WERI-Rb-1 (cell line): ENCODE measurements at regions not wholly inside any gene's neighbourhood (a gene's known extent, or its start where the extent isn't known, plus 50 kb on each side); places are given as distances from the start of the nearest gene placed in this dataset.

Source experiments
- DNase-seq: peaks from one replicate; pipeline ENCODE4 v3.0.0-alpha.2; 2020
- H3K27ac ChIP-seq: fragments of 250-450 bp; sonication (Bioruptor Pico); 2 replicates; pipeline ENCODE4 v1.5.1; 2020; ENCODE audit warnings: mild to moderate bottlenecking, moderate library complexity
- H3K27me3 ChIP-seq: fragments of 250-450 bp; sonication (Bioruptor Pico); 2 replicates; pipeline ENCODE4 v1.5.1; 2021; ENCODE audit warnings: mild to moderate bottlenecking, low read depth, moderate library complexity; ENCODE audit not compliant: insufficient read depth, severe bottlenecking
- H3K36me3 ChIP-seq: fragments of 250-450 bp; sonication (Bioruptor Pico); 2 replicates; pipeline ENCODE4 v1.5.1; 2020; ENCODE audit warnings: mild to moderate bottlenecking, moderate library complexity
- H3K4me3 ChIP-seq: 2 replicates; pipeline ENCODE4 v1.5.1; 2011; ENCODE audit warnings: low read depth, mild to moderate bottlenecking, control low read depth, low read length
- H3K9me3 ChIP-seq: fragments of 250-450 bp; sonication (Bioruptor Pico); 2 replicates; pipeline ENCODE4 v1.5.1; 2021; ENCODE audit warnings: mild to moderate bottlenecking, moderate library complexity; ENCODE audit not compliant: severe bottlenecking
- CTCF ChIP-seq: IDR thresholded peaks from 2 replicates; pipeline ENCODE4 v1.5.1; 2011; ENCODE audit warnings: low read depth, mild to moderate bottlenecking, control low read depth, inconsistent platforms, low read length

GRCh38 chr6:90816764-90817163 is 229.9 kb upstream of the MAP3K7 start:
- TF ChIP-seq CTCF = no peak
- H3K36me3 ChIP-seq = no peaks in the 10 kb centered on the region
- H3K4me3 ChIP-seq = no peak overlapping the region
- no peak overlapping the region for H3K27ac ChIP-seq
- H3K9me3 ChIP-seq = peaks cover 4% of the 10 kb centered on the region
- H3K27me3 ChIP-seq = no peaks in the 10 kb centered on the region
- no peak for DNase-seq

GRCh38 chr6:90811596-90812226 is 224.8 kb upstream of the MAP3K7 start:
- Histone ChIP-seq H3K9me3 (peaks cover 4% of the 10 kb centered on the region), H3K27ac (no peak overlapping the region), H3K4me3 (no peak overlapping the region), H3K27me3 (no peaks in the 10 kb centered on the region), H3K36me3 (no peaks in the 10 kb centered on the region)
- no peak for DNase-seq
- no peak for TF ChIP-seq CTCF

- H3K27me3 ChIP-seq = no peaks in the 10 kb centered on the region
- no peak for DNase-seq
- no peaks in the 10 kb centered on the region for H3K36me3 ChIP-seq
- no peak for TF ChIP-seq CTCF
- peaks cover 3% of the 10 kb centered on the region for H3K9me3 ChIP-seq
- H3K4me3 ChIP-seq = no peak overlapping the region
- no peak overlapping the region for H3K27ac ChIP-seq
Observed at GRCh38 chr6:90809035-90809434, 222.2 kb upstream of the MAP3K7 start.

- H3K36me3 ChIP-seq = no peaks in the 10 kb centered on the region
- no peaks in the 10 kb centered on the region for H3K9me3 ChIP-seq
- no peak for TF ChIP-seq CTCF
- no peak for DNase-seq
- no peaks in the 10 kb centered on the region for H3K27me3 ChIP-seq
- no peak overlapping the region for H3K4me3 ChIP-seq
- no peak overlapping the region for H3K27ac ChIP-seq
Observed at GRCh38 chr6:90807791-90808701, 221.2 kb upstream of the MAP3K7 start.

- H3K4me3 ChIP-seq = no peak overlapping the region
- no peak overlapping the region for H3K27ac ChIP-seq
- no peak for DNase-seq
- H3K9me3 ChIP-seq = no peaks in the 10 kb centered on the region
- H3K36me3 ChIP-seq = no peaks in the 10 kb centered on the region
- no peaks in the 10 kb centered on the region for H3K27me3 ChIP-seq
- TF ChIP-seq CTCF = no peak
Observed at GRCh38 chr6:90805619-90806155, 218.8 kb upstream of the MAP3K7 start.
